Astrocyte (in vitro differentiated cells and primary cell): ENCODE measurements at regions not wholly inside any gene's neighbourhood (a gene's known extent, or its start where the extent isn't known, plus 50 kb on each side); places are given as distances from the start of the nearest gene placed in this dataset.

ENCODE experiments used
- DNase-seq: peaks from one replicate; pipeline ENCODE4 v3.0.0-alpha.2; 2010; ENCODE audit warnings: low read depth
- FAIRE-seq: peaks from 2 replicates; lab custom pipeline; 2011; peaks lifted over from hg19 to GRCh38; lab: Jason Lieb, UNC
- H2AFZ ChIP-seq: 2 replicates; pipeline ENCODE4 v1.6.0; 2012; ENCODE audit warnings: low read depth, low read length, inconsistent platforms
- H3K27ac ChIP-seq: 2 replicates; pipeline ENCODE4 v1.5.1; 2011; ENCODE audit warnings: low read depth, low read length, inconsistent platforms
- H3K27me3 ChIP-seq: 2 replicates; pipeline ENCODE4 v1.6.0; 2011; ENCODE audit warnings: low read length, inconsistent platforms; ENCODE audit not compliant: insufficient read depth
- H3K36me3 ChIP-seq: 2 replicates; pipeline ENCODE4 v1.5.1; 2011; ENCODE audit warnings: low read length, inconsistent platforms; ENCODE audit not compliant: insufficient read depth
- H3K4me1 ChIP-seq: 2 replicates; pipeline ENCODE4 v1.5.1; 2011; ENCODE audit warnings: low read length, inconsistent platforms; ENCODE audit not compliant: insufficient read depth
- H3K4me2 ChIP-seq: 2 replicates; pipeline ENCODE4 v1.6.0; 2012; ENCODE audit warnings: low read length, inconsistent platforms
- H3K4me3 ChIP-seq: 2 replicates; pipeline ENCODE4 v1.5.1; 2011; ENCODE audit warnings: low read depth, mild to moderate bottlenecking, low read length, inconsistent platforms; ENCODE audit not compliant: insufficient read depth
- H3K79me2 ChIP-seq: 2 replicates; pipeline ENCODE4 v1.6.0; 2012; ENCODE audit warnings: mild to moderate bottlenecking, low read length, inconsistent platforms; ENCODE audit not compliant: insufficient read depth
- H3K9ac ChIP-seq: 2 replicates; pipeline ENCODE4 v1.6.0; 2012; ENCODE audit warnings: mild to moderate bottlenecking, low read length, inconsistent platforms
- H3K9me3 ChIP-seq: 2 replicates; pipeline ENCODE4 v1.5.1; 2012; ENCODE audit warnings: low read depth, mild to moderate bottlenecking, low read length, inconsistent platforms; ENCODE audit not compliant: insufficient read depth
- H4K20me1 ChIP-seq: 2 replicates; pipeline ENCODE4 v1.6.0; 2012; ENCODE audit warnings: low read length, inconsistent platforms; ENCODE audit not compliant: insufficient read depth
- H3K27ac Mint-ChIP-seq: one replicate; pipeline ENCODE4 v1.8.0; 2021; ENCODE audit warnings: mild to moderate bottlenecking, mixed read lengths; ENCODE audit not compliant: unreplicated experiment
- H3K27me3 Mint-ChIP-seq: one replicate; pipeline ENCODE4 v1.8.0; 2021; ENCODE audit warnings: low read depth, mixed read lengths; ENCODE audit not compliant: unreplicated experiment
- H3K36me3 Mint-ChIP-seq: one replicate; pipeline ENCODE4 v1.8.0; 2021; ENCODE audit warnings: low read depth, mixed read lengths; ENCODE audit not compliant: unreplicated experiment
- H3K4me1 Mint-ChIP-seq: one replicate; pipeline ENCODE4 v1.8.0; 2021; ENCODE audit warnings: low read depth, mixed read lengths; ENCODE audit not compliant: unreplicated experiment
- H3K4me3 Mint-ChIP-seq: one replicate; pipeline ENCODE4 v1.8.0; 2021; ENCODE audit warnings: mild to moderate bottlenecking, moderate library complexity, mixed read lengths; ENCODE audit not compliant: unreplicated experiment
- H3K9me3 Mint-ChIP-seq: one replicate; pipeline ENCODE4 v1.8.0; 2021; ENCODE audit warnings: mild to moderate bottlenecking, mixed read lengths; ENCODE audit not compliant: unreplicated experiment
- CTCF ChIP-seq: IDR thresholded peaks from 2 replicates; pipeline ENCODE4 v1.5.1; 2011; ENCODE audit warnings: low read depth, mild to moderate bottlenecking, inconsistent platforms, low read length, moderate library complexity; ENCODE audit not compliant: insufficient read depth
- EZH2 ChIP-seq: IDR thresholded peaks from 2 replicates; pipeline ENCODE4 v1.6.1; 2012; ENCODE audit warnings: mild to moderate bottlenecking, low read length, inconsistent platforms; ENCODE audit not compliant: insufficient read depth

GRCh38 chr17:410543-411401 is 58.2 kb upstream of the RPH3AL start:
- Histone ChIP-seq H3K4me1 (peaks cover 9% of the 10 kb centered on the region), H3K4me2 (peak overlapping the region; percentile 99), H3K27ac (peak overlapping the region; percentile 78), H3K4me3 (peak overlapping the region; percentile 72), H3K79me2 (no peaks in the 10 kb centered on the region), H4K20me1 (no peaks in the 10 kb centered on the region), H3K36me3 (no peaks in the 10 kb centered on the region), H3K9me3 (no peaks in the 10 kb centered on the region), H3K9ac (peak overlapping the region; percentile 86), H2AFZ (peak overlapping the region; percentile 71), H3K27me3 (no peaks in the 10 kb centered on the region)
- H3K27ac Mint-ChIP-seq: peak overlapping the region; percentile 96
- peak overlapping the region; percentile 98 for H3K4me3 Mint-ChIP-seq
- H3K27me3 Mint-ChIP-seq: no peaks in the 10 kb centered on the region
- no peak for FAIRE-seq
- peaks cover 13% of the 10 kb centered on the region for H3K4me1 Mint-ChIP-seq
- TF ChIP-seq CTCF: no peak
- TF ChIP-seq EZH2: no peak
- no peaks in the 10 kb centered on the region for H3K36me3 Mint-ChIP-seq
- H3K9me3 Mint-ChIP-seq: no peaks in the 10 kb centered on the region
- peak; percentile 21 for DNase-seq

GRCh38 chr17:409848-410542 is 57.4 kb upstream of the RPH3AL start:
- H3K9me3 Mint-ChIP-seq: no peaks in the 10 kb centered on the region
- peak overlapping the region; percentile 78 for H3K27ac ChIP-seq

More at GRCh38 chr17:409848-410542, 57.4 kb upstream of the RPH3AL start:
- FAIRE-seq: peak; percentile 100
- Mint-ChIP-seq H3K36me3 (no peaks in the 10 kb centered on the region), H3K4me3 (peak overlapping the region; percentile 98), H3K4me1 (peaks cover 13% of the 10 kb centered on the region), H3K27ac (peak overlapping the region; percentile 96), H3K27me3 (no peaks in the 10 kb centered on the region)
- H3K79me2 ChIP-seq: no peaks in the 10 kb centered on the region
- peak overlapping the region; percentile 99 for H3K4me2 ChIP-seq
- H4K20me1 ChIP-seq: no peaks in the 10 kb centered on the region
- peak overlapping the region; percentile 86 for H3K9ac ChIP-seq
- H3K4me3 ChIP-seq: peak overlapping the region; percentile 72
- no peaks in the 10 kb centered on the region for H3K27me3 ChIP-seq
- peaks cover 9% of the 10 kb centered on the region for H3K4me1 ChIP-seq
- H2AFZ ChIP-seq: peak overlapping the region; percentile 85
- peak; percentile 84 for DNase-seq
- no peaks in the 10 kb centered on the region for H3K9me3 ChIP-seq
- H3K36me3 ChIP-seq: no peaks in the 10 kb centered on the region
- TF ChIP-seq EZH2: no peak
- TF ChIP-seq CTCF: no peak
